ENCODE measurements at regions not wholly inside any gene's neighbourhood (a gene's known extent, or its start where the extent isn't known, plus 50 kb on each side); places are given as distances from the start of the nearest gene placed in this dataset.

DNA sequence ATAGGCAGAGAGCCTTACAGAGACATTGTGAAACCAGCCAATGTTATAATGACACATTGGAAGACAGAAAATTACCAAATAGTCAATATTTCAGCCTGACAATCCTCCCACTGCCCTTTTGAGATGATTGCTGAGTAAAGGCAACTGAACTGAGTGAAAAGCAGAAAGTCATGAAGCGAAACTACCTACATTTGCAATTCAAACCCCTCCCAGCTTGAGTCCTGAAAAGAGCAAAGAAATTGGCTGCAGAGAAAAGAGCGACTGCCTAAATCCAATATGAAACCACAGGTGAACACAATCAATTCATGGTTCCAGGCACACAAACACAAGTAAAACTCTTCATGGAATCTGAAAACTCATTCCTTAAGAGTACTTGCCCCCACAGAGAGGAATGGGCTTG, 143.4 kb upstream of the CHRM3 start:
- H3K9me3 ChIP-seq (ENCODE audit: control insufficient read depth, insufficient read depth, low read depth, low read length), result no peaks in the 10 kb centered on the region
- no peak overlapping the region for H3K27ac ChIP-seq (ENCODE audit: extremely low read depth, low read depth, low read length)
- POLR2A ChIA-PET, result no interaction called here
- no peak overlapping the region for H3K4me3 ChIP-seq (ENCODE audit: low read depth, low read length)
- no peaks in the 10 kb centered on the region for H3K36me3 ChIP-seq (ENCODE audit: control insufficient read depth in 2 of 2, insufficient read depth in 1 of 2, low read length in 2 of 2)
- H3K4me1 ChIP-seq (ENCODE audit: control insufficient read depth, insufficient read depth, low read length), result no peaks in the 10 kb centered on the region
- TF ChIP-seq, protein P1, sequence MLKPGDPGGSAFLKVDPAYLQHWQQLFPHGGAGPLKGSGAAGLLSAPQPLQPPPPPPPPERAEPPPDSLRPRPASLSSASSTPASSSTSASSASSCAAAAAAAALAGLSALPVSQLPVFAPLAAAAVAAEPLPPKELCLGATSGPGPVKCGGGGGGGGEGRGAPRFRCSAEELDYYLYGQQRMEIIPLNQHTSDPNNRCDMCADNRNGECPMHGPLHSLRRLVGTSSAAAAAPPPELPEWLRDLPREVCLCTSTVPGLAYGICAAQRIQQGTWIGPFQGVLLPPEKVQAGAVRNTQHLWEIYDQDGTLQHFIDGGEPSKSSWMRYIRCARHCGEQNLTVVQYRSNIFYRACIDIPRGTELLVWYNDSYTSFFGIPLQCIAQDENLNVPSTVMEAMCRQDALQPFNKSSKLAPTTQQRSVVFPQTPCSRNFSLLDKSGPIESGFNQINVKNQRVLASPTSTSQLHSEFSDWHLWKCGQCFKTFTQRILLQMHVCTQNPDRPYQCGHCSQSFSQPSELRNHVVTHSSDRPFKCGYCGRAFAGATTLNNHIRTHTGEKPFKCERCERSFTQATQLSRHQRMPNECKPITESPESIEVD (tag by site-specific recombination; IDR thresholded peaks at IDR 0.05), result no peak
- no peak for TF ChIP-seq ZNF660 (tag by site-specific recombination; IDR thresholded peaks at IDR 0.05)
- no peak for TF ChIP-seq ZNF174 (tag by site-specific recombination; IDR thresholded peaks at IDR 0.05)
- TF ChIP-seq ZNF600 (tag by site-specific recombination; IDR thresholded peaks at IDR 0.05), result no peak
- TF ChIP-seq ZNF335 (tag by site-specific recombination; conservative IDR thresholded peaks at IDR 0.05), result no peak
- TF ChIP-seq ZFP69B (tag by site-specific recombination; IDR thresholded peaks at IDR 0.05), result no peak
- no peak for TF ChIP-seq YY1 (tag by site-specific recombination; IDR thresholded peaks at IDR 0.05)
- no peak for TF ChIP-seq SCRT2 (tag by site-specific recombination; IDR thresholded peaks at IDR 0.05)
- no peak for TF ChIP-seq ZNF571 (tag by site-specific recombination; IDR thresholded peaks at IDR 0.05)
- TF ChIP-seq, protein P2, sequence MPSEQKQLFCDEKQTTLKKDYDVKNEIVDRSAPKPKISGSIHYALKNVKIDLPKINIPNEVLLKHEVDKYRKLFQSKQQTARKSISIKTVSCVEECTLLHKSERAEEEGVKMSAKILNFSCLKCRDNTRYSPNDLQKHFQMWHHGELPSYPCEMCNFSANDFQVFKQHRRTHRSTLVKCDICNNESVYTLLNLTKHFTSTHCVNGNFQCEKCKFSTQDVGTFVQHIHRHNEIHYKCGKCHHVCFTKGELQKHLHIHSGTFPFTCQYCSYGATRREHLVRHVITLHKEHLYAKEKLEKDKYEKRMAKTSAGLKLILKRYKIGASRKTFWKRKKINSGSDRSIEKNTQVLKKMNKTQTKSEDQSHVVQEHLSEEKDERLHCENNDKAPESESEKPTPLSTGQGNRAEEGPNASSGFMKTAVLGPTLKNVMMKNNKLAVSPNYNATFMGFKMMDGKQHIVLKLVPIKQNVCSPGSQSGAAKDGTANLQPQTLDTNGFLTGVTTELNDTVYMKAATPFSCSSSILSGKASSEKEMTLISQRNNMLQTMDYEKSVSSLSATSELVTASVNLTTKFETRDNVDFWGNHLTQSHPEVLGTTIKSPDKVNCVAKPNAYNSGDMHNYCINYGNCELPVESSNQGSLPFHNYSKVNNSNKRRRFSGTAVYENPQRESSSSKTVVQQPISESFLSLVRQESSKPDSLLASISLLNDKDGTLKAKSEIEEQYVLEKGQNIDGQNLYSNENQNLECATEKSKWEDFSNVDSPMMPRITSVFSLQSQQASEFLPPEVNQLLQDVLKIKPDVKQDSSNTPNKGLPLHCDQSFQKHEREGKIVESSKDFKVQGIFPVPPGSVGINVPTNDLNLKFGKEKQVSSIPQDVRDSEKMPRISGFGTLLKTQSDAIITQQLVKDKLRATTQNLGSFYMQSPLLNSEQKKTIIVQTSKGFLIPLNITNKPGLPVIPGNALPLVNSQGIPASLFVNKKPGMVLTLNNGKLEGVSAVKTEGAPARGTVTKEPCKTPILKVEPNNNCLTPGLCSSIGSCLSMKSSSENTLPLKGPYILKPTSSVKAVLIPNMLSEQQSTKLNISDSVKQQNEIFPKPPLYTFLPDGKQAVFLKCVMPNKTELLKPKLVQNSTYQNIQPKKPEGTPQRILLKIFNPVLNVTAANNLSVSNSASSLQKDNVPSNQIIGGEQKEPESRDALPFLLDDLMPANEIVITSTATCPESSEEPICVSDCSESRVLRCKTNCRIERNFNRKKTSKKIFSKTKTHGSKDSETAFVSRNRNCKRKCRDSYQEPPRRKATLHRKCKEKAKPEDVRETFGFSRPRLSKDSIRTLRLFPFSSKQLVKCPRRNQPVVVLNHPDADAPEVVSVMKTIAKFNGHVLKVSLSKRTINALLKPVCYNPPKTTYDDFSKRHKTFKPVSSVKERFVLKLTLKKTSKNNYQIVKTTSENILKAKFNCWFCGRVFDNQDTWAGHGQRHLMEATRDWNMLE (tag by site-specific recombination; conservative IDR thresholded peaks at IDR 0.05; ENCODE audit: low read depth), result no peak
- TF ChIP-seq ZNF223 (tag by site-specific recombination; IDR thresholded peaks at IDR 0.05), result no peak
- CTCF ChIA-PET, result interaction anchor here (0.6 kb wide), 1 partner anchor 1443 kb away, joined by 4 read pairs; no protein-coding TSS in a partner anchor

DNA sequence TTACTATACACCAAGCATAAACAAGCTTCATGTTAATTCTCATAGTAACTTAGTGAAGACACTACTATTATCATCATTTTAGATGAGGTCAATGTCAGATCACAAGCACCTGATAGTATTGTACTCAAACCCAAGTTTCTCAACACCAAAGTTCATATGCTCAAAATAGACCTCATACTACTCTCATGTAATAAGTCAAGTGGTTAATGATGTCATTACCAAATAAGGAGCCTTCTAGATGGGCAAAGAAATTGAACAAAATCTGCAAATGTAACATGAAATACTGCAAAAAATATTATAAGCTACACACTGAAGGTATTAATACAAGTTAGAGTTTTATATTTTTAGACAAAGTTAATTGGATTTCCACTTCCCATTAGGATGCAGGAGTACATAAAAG, 144.0 kb upstream of the CHRM3 start:
- CTCF ChIA-PET, result interaction anchor here (0.6 kb wide), 1 partner anchor 1443 kb away, joined by 4 read pairs; no protein-coding TSS in a partner anchor
- no peaks in the 10 kb centered on the region for H3K9me3 ChIP-seq (ENCODE audit: control insufficient read depth, insufficient read depth, low read depth, low read length)
- no peak overlapping the region for H3K27ac ChIP-seq (ENCODE audit: extremely low read depth, low read depth, low read length)
- no peak overlapping the region for H3K4me3 ChIP-seq (ENCODE audit: low read depth, low read length)
- POLR2A ChIA-PET, result no interaction called here
- H3K4me1 ChIP-seq (ENCODE audit: control insufficient read depth, insufficient read depth, low read length), result no peaks in the 10 kb centered on the region
- TF ChIP-seq, protein P3, sequence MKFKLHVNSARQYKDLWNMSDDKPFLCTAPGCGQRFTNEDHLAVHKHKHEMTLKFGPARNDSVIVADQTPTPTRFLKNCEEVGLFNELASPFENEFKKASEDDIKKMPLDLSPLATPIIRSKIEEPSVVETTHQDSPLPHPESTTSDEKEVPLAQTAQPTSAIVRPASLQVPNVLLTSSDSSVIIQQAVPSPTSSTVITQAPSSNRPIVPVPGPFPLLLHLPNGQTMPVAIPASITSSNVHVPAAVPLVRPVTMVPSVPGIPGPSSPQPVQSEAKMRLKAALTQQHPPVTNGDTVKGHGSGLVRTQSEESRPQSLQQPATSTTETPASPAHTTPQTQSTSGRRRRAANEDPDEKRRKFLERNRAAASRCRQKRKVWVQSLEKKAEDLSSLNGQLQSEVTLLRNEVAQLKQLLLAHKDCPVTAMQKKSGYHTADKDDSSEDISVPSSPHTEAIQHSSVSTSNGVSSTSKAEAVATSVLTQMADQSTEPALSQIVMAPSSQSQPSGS (tag by site-specific recombination; IDR thresholded peaks at IDR 0.05; ENCODE audit: low read depth), result peak; percentile 60
- TF ChIP-seq ZNF155 (tag by site-specific recombination; IDR thresholded peaks at IDR 0.05), result no peak
- no peaks in the 10 kb centered on the region for H3K36me3 ChIP-seq (ENCODE audit: control insufficient read depth in 2 of 2, insufficient read depth in 1 of 2, low read length in 2 of 2)

DNA sequence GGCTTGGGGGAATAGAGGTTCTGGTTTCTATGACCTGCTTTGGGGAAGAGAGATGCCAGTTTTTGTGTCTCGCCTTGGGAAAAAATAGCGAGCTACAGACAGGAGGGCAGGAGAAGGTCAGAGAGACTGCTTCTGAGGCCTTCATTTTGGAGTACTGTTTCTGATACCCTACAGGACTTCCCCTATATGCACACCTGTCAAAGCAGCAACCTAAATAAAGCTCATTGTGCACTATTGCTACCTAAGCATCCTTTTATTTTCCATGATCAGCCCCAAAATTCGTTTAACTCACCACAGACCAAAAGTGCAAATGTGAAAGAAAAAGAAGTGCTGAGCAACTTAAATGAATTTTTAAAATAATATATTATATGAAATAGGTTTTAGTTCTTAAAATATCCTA, 145.6 kb upstream of the CHRM3 start:
- POLR2A ChIA-PET, result no interaction called here
- CTCF ChIA-PET, result no interaction called here
- Histone ChIP-seq H3K4me3 (ENCODE audit: low read depth, low read length) (no peak overlapping the region), H3K27ac (ENCODE audit: extremely low read depth, low read depth, low read length) (no peak overlapping the region), H3K4me1 (ENCODE audit: control insufficient read depth, insufficient read depth, low read length) (no peaks in the 10 kb centered on the region), H3K36me3 (ENCODE audit: control insufficient read depth in 2 of 2, insufficient read depth in 1 of 2, low read length in 2 of 2) (no peaks in the 10 kb centered on the region), H3K9me3 (ENCODE audit: control insufficient read depth, insufficient read depth, low read depth, low read length) (no peaks in the 10 kb centered on the region)
- TF ChIP-seq ZNF501 (tag by site-specific recombination; IDR thresholded peaks at IDR 0.05), result no peak
- no peak for TF ChIP-seq ZNF37A (tag by site-specific recombination; IDR thresholded peaks at IDR 0.05)
- TF ChIP-seq, protein P4, sequence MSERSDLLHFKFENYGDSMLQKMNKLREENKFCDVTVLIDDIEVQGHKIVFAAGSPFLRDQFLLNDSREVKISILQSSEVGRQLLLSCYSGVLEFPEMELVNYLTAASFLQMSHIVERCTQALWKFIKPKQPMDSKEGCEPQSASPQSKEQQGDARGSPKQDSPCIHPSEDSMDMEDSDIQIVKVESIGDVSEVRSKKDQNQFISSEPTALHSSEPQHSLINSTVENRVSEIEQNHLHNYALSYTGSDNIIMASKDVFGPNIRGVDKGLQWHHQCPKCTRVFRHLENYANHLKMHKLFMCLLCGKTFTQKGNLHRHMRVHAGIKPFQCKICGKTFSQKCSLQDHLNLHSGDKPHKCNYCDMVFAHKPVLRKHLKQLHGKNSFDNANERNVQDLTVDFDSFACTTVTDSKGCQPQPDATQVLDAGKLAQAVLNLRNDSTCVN (tag by site-specific recombination; optimal IDR thresholded peaks at IDR 0.05), result no peak
- TF ChIP-seq, protein P5, sequence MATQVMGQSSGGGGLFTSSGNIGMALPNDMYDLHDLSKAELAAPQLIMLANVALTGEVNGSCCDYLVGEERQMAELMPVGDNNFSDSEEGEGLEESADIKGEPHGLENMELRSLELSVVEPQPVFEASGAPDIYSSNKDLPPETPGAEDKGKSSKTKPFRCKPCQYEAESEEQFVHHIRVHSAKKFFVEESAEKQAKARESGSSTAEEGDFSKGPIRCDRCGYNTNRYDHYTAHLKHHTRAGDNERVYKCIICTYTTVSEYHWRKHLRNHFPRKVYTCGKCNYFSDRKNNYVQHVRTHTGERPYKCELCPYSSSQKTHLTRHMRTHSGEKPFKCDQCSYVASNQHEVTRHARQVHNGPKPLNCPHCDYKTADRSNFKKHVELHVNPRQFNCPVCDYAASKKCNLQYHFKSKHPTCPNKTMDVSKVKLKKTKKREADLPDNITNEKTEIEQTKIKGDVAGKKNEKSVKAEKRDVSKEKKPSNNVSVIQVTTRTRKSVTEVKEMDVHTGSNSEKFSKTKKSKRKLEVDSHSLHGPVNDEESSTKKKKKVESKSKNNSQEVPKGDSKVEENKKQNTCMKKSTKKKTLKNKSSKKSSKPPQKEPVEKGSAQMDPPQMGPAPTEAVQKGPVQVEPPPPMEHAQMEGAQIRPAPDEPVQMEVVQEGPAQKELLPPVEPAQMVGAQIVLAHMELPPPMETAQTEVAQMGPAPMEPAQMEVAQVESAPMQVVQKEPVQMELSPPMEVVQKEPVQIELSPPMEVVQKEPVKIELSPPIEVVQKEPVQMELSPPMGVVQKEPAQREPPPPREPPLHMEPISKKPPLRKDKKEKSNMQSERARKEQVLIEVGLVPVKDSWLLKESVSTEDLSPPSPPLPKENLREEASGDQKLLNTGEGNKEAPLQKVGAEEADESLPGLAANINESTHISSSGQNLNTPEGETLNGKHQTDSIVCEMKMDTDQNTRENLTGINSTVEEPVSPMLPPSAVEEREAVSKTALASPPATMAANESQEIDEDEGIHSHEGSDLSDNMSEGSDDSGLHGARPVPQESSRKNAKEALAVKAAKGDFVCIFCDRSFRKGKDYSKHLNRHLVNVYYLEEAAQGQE (tag by site-specific recombination; IDR thresholded peaks at IDR 0.05), result no peak
- TF ChIP-seq ZNF292 (tag by site-specific recombination; IDR thresholded peaks at IDR 0.05; ENCODE audit: borderline replicate concordance, low read depth), result no peak
- TF ChIP-seq ZSCAN30 (tag by site-specific recombination; IDR thresholded peaks at IDR 0.05), result no peak
- TF ChIP-seq ZNF112 (tag by site-specific recombination; IDR thresholded peaks at IDR 0.05), result no peak
